Nephron progenitor cell (in vitro differentiated cells): ENCODE measurements at regions not wholly inside any gene's neighbourhood (a gene's known extent, or its start where the extent isn't known, plus 50 kb on each side); places are given as distances from the start of the nearest gene placed in this dataset.

Experiments
- DNase-seq: peaks from one replicate; pipeline ENCODE4 v3.0.0; 2021
- H3K27ac Mint-ChIP-seq: 2 replicates; pipeline ENCODE4 v1.8.0; 2021; ENCODE audit warnings: mild to moderate bottlenecking, moderate library complexity, mixed read lengths
- H3K27me3 Mint-ChIP-seq: 2 replicates; pipeline ENCODE4 v1.8.0; 2021; ENCODE audit warnings: mild to moderate bottlenecking, low read depth, mixed read lengths; ENCODE audit not compliant: poor library complexity
- H3K36me3 Mint-ChIP-seq: 2 replicates; pipeline ENCODE4 v1.8.0; 2021; ENCODE audit warnings: low read depth, mixed read lengths
- H3K4me1 Mint-ChIP-seq: 2 replicates; pipeline ENCODE4 v1.8.0; 2021; ENCODE audit warnings: mixed read lengths
- H3K4me3 Mint-ChIP-seq: 2 replicates; pipeline ENCODE4 v1.8.0; 2021; ENCODE audit warnings: mild to moderate bottlenecking, moderate library complexity, mixed read lengths
- H3K9me3 Mint-ChIP-seq: 2 replicates; pipeline ENCODE4 v1.8.0; 2021; ENCODE audit warnings: mild to moderate bottlenecking, moderate library complexity, mixed read lengths
- TF ChIP-seq, protein P1 (sequence below): fragments of 200-600 bp; sonication (generic); IDR thresholded peaks from 2 replicates; pipeline ENCODE4 v1.5.0; 2021; ENCODE audit warnings: antibody characterized with exemption

DNA sequence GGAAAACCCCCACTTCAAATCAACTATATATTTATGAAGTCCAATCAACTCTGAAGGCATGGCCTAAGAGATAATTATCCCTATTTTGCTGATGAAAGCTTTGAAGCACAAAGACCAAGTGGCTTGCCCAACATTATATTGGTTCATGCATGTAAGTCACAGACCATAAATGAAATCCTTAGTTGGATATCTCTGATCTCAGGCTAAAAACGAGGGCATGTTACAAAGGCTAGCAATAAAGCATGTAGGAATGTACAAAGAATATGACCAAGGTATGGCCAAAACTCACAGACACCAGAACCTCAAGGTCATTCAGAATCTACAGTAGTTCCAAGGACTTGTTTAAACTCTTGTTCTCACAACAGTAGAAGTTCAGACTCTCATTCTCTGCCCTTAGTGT, 100.2 kb upstream of the SESN3 start:
- Mint-ChIP-seq H3K9me3 (no peaks in the 10 kb centered on the region), H3K27ac (no peak overlapping the region), H3K4me3 (no peak overlapping the region), H3K4me1 (peaks cover 29% of the 10 kb centered on the region), H3K27me3 (peaks cover 4% of the 10 kb centered on the region), H3K36me3 (no peaks in the 10 kb centered on the region)
- TF ChIP-seq, protein P1, sequence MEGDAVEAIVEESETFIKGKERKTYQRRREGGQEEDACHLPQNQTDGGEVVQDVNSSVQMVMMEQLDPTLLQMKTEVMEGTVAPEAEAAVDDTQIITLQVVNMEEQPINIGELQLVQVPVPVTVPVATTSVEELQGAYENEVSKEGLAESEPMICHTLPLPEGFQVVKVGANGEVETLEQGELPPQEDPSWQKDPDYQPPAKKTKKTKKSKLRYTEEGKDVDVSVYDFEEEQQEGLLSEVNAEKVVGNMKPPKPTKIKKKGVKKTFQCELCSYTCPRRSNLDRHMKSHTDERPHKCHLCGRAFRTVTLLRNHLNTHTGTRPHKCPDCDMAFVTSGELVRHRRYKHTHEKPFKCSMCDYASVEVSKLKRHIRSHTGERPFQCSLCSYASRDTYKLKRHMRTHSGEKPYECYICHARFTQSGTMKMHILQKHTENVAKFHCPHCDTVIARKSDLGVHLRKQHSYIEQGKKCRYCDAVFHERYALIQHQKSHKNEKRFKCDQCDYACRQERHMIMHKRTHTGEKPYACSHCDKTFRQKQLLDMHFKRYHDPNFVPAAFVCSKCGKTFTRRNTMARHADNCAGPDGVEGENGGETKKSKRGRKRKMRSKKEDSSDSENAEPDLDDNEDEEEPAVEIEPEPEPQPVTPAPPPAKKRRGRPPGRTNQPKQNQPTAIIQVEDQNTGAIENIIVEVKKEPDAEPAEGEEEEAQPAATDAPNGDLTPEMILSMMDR = no peak
- DNase-seq = no peak

- H3K27ac Mint-ChIP-seq = no peak overlapping the region
- no peaks in the 10 kb centered on the region for H3K9me3 Mint-ChIP-seq
- TF ChIP-seq, protein P1 = no peak
- no peak overlapping the region for H3K4me3 Mint-ChIP-seq
- DNase-seq = no peak
- no peaks in the 10 kb centered on the region for H3K36me3 Mint-ChIP-seq
- H3K27me3 Mint-ChIP-seq = peaks cover 4% of the 10 kb centered on the region
- H3K4me1 Mint-ChIP-seq = peaks cover 37% of the 10 kb centered on the region
Measured at GRCh38 chr11:95330302-95330701, 99.3 kb upstream of the SESN3 start.

DNA sequence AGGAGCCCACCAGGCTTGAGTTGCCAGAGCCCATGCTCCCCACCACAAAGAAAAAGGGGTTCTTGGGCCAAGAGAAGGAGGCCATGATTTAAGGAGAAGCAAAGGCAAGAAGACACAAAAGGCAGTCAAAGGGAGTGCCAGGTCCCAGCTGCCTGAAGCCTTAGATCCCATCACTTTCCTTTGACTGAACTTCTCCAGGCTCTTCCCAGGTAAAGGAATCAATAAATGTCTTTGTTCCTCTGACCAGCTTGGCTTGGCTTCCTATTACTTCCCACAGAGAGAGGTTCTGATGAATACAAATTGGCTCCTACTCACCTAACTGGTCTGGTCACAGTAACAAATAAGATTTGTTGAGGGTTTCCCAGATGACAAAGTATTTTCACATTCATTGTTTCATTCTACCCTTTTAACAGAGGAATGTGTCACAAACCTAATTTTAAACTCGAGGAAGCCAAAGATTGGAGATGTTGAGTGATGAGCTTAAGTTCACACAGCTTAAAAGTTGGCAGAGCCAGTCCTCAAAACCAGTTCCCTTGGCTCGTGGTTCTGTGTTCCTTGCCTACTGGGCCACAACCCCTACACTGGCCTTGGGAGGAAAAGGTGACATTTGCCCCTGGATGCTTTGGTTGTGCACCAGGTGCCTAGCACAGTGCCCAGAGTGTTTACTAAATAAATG, 96.4 kb upstream of the SESN3 start:
- H3K27ac Mint-ChIP-seq = no peak overlapping the region
- TF ChIP-seq, protein P1 = no peak
- DNase-seq = no peak
- H3K36me3 Mint-ChIP-seq = peaks cover 4% of the 10 kb centered on the region
- no peak overlapping the region for H3K4me3 Mint-ChIP-seq
- peaks cover 7% of the 10 kb centered on the region for H3K9me3 Mint-ChIP-seq
- peaks cover 11% of the 10 kb centered on the region for H3K27me3 Mint-ChIP-seq
- H3K4me1 Mint-ChIP-seq = peaks cover 38% of the 10 kb centered on the region

GRCh38 chr11:95325777-95326258, 94.8 kb upstream of the SESN3 start:
- TF ChIP-seq, protein P1 = no peak
- Mint-ChIP-seq H3K36me3 (peaks cover 9% of the 10 kb centered on the region), H3K4me1 (peaks cover 30% of the 10 kb centered on the region), H3K4me3 (peak overlapping the region; percentile 5), H3K27ac (no peak overlapping the region), H3K9me3 (peaks cover 13% of the 10 kb centered on the region), H3K27me3 (peaks cover 12% of the 10 kb centered on the region)
- no peak for DNase-seq

GRCh38 chr11:95324826-95325225, 93.8 kb upstream of the SESN3 start:
- TF ChIP-seq, protein P1 = no peak
- H3K9me3 Mint-ChIP-seq = peaks cover 14% of the 10 kb centered on the region
- no peak overlapping the region for H3K4me3 Mint-ChIP-seq
- peaks cover 9% of the 10 kb centered on the region for H3K36me3 Mint-ChIP-seq
- H3K27ac Mint-ChIP-seq = no peak overlapping the region
- peaks cover 22% of the 10 kb centered on the region for H3K4me1 Mint-ChIP-seq
- no peak for DNase-seq
- H3K27me3 Mint-ChIP-seq = peaks cover 12% of the 10 kb centered on the region

- TF ChIP-seq, protein P1 = no peak
- no peak for DNase-seq
- Mint-ChIP-seq H3K9me3 (peaks cover 21% of the 10 kb centered on the region), H3K27ac (no peak overlapping the region), H3K27me3 (peaks cover 8% of the 10 kb centered on the region), H3K4me3 (no peak overlapping the region), H3K4me1 (peaks cover 15% of the 10 kb centered on the region), H3K36me3 (peaks cover 9% of the 10 kb centered on the region)
Measured at GRCh38 chr11:95322539-95322938, 91.5 kb upstream of the SESN3 start.
